Transverse colon (tissue), 4 donors: ENCODE measurements at regions not wholly inside any gene's neighbourhood (a gene's known extent, or its start where the extent isn't known, plus 50 kb on each side); places are given as distances from the start of the nearest gene placed in this dataset.

Source experiments
- DNase-seq: peaks from one replicate; pipeline ENCODE4 v3.0.0-alpha.2; 2019
- H3K27ac ChIP-seq, 4 donors: fragments of 200-600 bp; sonication (generic); 2 replicates each; pipeline ENCODE4 v1.5.1; 2016 to 2018; ENCODE audit warnings: inconsistent platforms in 4 of 4
- H3K27me3 ChIP-seq: fragments of 200-600 bp; sonication (generic); 2 replicates; pipeline ENCODE4 v1.5.1; 2017; ENCODE audit warnings: inconsistent platforms
- H3K36me3 ChIP-seq, 4 donors: fragments of 200-600 bp; sonication (generic); 2 replicates each; pipeline ENCODE4 v1.5.1; 2017 to 2019; ENCODE audit warnings: inconsistent platforms in 4 of 4
- H3K4me1 ChIP-seq, 4 donors: fragments of 200-600 bp; sonication (generic); 2 replicates each; pipeline ENCODE4 v1.5.1; 2017 to 2020; ENCODE audit warnings: inconsistent platforms in 4 of 4
- H3K4me3 ChIP-seq, 4 donors: fragments of 200-600 bp; sonication (generic); 1 replicate in 1 of 4; 2 replicates in 3 of 4; pipeline versions ENCODE4 v1.5.1 to v1.6.1; 2017 to 2019; ENCODE audit warnings: inconsistent platforms in 4 of 4
- H3K9me3 ChIP-seq, 2 donors: fragments of 200-600 bp; sonication (generic); 2 replicates each; pipeline ENCODE4 v1.5.1; 2017 to 2019; ENCODE audit warnings: inconsistent platforms in 2 of 2
- EP300 ChIP-seq: sonication (generic); formaldehyde crosslinking; IDR thresholded peaks from one replicate; pipeline ENCODE4 v1.6.1; 2017; ENCODE audit warnings: antibody characterized with exemption, low read depth
- POLR2A ChIP-seq: fragments of 450-650 bp; IDR thresholded peaks from one replicate; pipeline ENCODE4 v1.6.1; 2016; ENCODE audit warnings: antibody characterized with exemption, mild to moderate bottlenecking, moderate library complexity
- POLR2AphosphoS5 ChIP-seq, 3 donors: sonication (generic); formaldehyde crosslinking; IDR thresholded peaks; one replicate each; pipeline ENCODE4 v1.6.1; 2016; ENCODE audit warnings: antibody characterized with exemption in 3 of 3
- WGBS, 2 donors: methylation state at CpG; one replicate each; pipeline ENCODE4 v1.1.5; 2018; ENCODE audit warnings: low coverage in 1 of 2; 5-methylcytosine and 5-hydroxymethylcytosine counted together
- in situ Hi-C, 4 donors: fragments of 200-750 bp; cut with MboI; loops; one replicate each; pipeline versions ENCODE4 v1.15.0 to v1.15.1; 2017; ENCODE audit warnings: low sequenced_read_pairs in 3 of 4, low pct_ligation_motif_present in 1 of 4, low pct_unique_long_range_greater_than_20kb in 1 of 4
- intact Hi-C: fragments of 100-400 bp; cut with DNase I; formaldehyde crosslinking; loops from one replicate; pipeline ENCODE4 v1.15.1; 2023; ENCODE audit warnings: low total_unique reads
- TF ChIP-seq, protein P1 (sequence below), 5 experiments: fragments of 200-600 bp in 3 of 5; fragments of 450-650 bp in 2 of 5; sonication (generic) in 3 of 5; IDR thresholded peaks; 1 replicate in 2 of 5; 2 replicates in 3 of 5; pipeline ENCODE4 v1.5.1; 2016 to 2017; ENCODE audit warnings: antibody characterized with exemption in 5 of 5, inconsistent platforms in 3 of 5, mild to moderate bottlenecking in 2 of 5, moderate library complexity in 1 of 5

DNA sequence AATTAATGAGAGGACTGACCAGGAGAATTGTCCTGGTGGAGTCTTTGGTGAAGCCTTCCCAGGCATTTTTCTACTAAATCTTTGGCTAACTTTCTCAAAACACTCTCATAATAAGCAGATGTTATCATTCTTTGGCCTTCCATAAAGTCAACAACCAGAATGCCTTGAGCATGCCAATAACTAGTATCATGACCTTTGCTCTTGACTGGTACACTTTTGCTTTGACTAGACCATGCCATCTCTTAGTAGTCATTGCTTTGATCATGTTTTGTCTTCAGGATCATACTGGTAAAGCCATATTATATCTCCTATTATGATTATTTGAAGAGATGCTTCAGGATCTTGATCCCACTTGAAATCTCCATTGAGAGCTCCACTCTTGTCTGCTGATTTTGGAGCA, 506.9 kb downstream of the ELAVL2 start:
- H3K27ac ChIP-seq, result no peak overlapping the region
- no peaks in the 10 kb centered on the region for H3K27me3 ChIP-seq
- no peak overlapping the region for H3K4me3 ChIP-seq
- no peaks in the 10 kb centered on the region for H3K36me3 ChIP-seq
- DNase-seq, result no peak
- H3K4me1 ChIP-seq, result no peaks in the 10 kb centered on the region
- no peak for TF ChIP-seq EP300
- TF ChIP-seq POLR2A, result no peak
- TF ChIP-seq, protein P1, sequence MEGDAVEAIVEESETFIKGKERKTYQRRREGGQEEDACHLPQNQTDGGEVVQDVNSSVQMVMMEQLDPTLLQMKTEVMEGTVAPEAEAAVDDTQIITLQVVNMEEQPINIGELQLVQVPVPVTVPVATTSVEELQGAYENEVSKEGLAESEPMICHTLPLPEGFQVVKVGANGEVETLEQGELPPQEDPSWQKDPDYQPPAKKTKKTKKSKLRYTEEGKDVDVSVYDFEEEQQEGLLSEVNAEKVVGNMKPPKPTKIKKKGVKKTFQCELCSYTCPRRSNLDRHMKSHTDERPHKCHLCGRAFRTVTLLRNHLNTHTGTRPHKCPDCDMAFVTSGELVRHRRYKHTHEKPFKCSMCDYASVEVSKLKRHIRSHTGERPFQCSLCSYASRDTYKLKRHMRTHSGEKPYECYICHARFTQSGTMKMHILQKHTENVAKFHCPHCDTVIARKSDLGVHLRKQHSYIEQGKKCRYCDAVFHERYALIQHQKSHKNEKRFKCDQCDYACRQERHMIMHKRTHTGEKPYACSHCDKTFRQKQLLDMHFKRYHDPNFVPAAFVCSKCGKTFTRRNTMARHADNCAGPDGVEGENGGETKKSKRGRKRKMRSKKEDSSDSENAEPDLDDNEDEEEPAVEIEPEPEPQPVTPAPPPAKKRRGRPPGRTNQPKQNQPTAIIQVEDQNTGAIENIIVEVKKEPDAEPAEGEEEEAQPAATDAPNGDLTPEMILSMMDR (IDR thresholded peaks at IDR 0.05), result no peak
- TF ChIP-seq POLR2AphosphoS5 (IDR thresholded peaks at IDR 0.05), result no peak
- in situ Hi-C loops (no loop called here), intact Hi-C loops (no loop called here)
- H3K9me3 ChIP-seq, result no peaks in the 10 kb centered on the region

DNA sequence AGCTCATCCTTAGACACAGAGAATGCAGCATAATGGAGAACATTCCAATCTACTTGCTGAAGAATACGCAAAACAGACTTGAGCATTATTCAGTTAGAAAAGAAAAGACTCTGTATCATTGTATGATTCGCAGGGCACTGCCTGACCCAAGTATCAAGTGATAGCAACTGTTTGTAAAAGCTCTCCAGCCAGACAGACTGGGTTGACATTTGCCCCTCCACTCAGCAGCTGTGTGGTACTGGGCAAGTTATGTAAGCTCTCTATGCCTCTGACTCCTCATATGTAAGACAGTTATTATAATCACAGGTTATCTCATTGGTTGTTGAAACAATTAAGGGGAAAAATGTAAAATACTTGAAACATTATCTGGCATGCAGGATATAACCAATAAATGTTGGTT, 505.0 kb downstream of the ELAVL2 start:
- Histone ChIP-seq H3K9me3 (no peaks in the 10 kb centered on the region), H3K4me1 (no peaks in the 10 kb centered on the region), H3K36me3 (no peaks in the 10 kb centered on the region), H3K27ac (no peak overlapping the region), H3K27me3 (no peaks in the 10 kb centered on the region), H3K4me3 (no peak overlapping the region)
- in situ Hi-C loops (no loop called here), intact Hi-C loops (no loop called here)
- TF ChIP-seq, protein P1 (IDR thresholded peaks at IDR 0.05), result no peak
- 71 to 77% methylated on average over 2 of the region's 2 CpGs for WGBS, 2 donors
- DNase-seq, result no peak

DNA sequence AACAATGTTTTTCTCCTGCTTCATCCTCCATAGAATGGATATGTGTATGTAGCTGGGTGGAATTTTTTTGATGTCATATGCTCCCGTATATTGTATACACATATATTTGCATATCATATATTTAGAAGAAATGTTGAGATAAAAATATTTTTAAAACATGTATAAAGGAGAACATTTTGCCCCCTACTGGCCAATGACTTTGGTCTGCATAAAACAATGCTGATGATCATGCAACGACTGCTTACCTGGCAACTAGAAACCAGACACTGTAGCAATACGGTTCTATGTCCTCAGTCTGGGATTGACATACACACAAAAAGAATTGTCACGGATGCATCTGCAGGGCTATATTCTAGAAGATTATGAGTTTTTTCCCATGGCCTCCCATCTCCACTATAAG, 503.6 kb downstream of the ELAVL2 start:
- H3K4me1 ChIP-seq, result no peaks in the 10 kb centered on the region
- no peaks in the 10 kb centered on the region for H3K27me3 ChIP-seq
- in situ Hi-C loops (no loop called here), intact Hi-C loops (no loop called here)
- H3K9me3 ChIP-seq, result no peaks in the 10 kb centered on the region
- H3K27ac ChIP-seq, result no peak overlapping the region
- DNase-seq, result no peak
- H3K36me3 ChIP-seq, result no peaks in the 10 kb centered on the region
- no peak overlapping the region for H3K4me3 ChIP-seq
- 61 to 71% methylated on average over 2 to 4 of the region's 4 CpGs for WGBS, 2 donors
- no peak for TF ChIP-seq EP300
- no peak for TF ChIP-seq POLR2A
- TF ChIP-seq POLR2AphosphoS5 (IDR thresholded peaks at IDR 0.05), result no peak
- TF ChIP-seq, protein P1 (IDR thresholded peaks at IDR 0.05), result peak in 1 of 5 experiments; percentile 22

DNA sequence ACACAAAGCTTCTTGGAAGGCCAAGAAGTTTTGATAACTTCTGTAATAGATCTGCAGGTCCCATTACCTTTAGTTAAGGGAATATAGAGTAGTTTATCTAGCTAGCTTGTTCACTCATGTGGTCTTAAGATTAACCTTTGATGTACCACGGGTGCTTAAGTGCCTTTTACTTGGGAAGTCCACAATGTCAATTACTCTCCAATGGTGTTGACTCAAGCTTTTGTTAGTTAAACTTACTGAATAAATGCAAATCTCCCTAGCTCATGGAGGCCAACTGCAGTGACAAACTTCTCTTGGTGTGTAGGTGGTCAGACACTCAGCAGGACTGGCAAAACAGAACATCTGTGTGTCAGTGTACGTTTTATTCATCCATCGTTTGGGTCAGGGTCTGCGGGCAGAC, 501.5 kb downstream of the ELAVL2 start:
- intact Hi-C loops, result no loop called here
- DNase-seq, result no peak
- Histone ChIP-seq H3K4me1 (no peaks in the 10 kb centered on the region), H3K27ac (no peak overlapping the region), H3K4me3 (no peak overlapping the region), H3K27me3 (no peaks in the 10 kb centered on the region), H3K36me3 (no peaks in the 10 kb centered on the region), H3K9me3 (no peaks in the 10 kb centered on the region)
- in situ Hi-C loops, result no loop called here
- TF ChIP-seq POLR2A (no peak), POLR2AphosphoS5 (IDR thresholded peaks at IDR 0.05) (no peak), EP300 (no peak)
- TF ChIP-seq, protein P1 (IDR thresholded peaks at IDR 0.05), result no peak
- WGBS, 2 donors, result 71 to 86% methylated on average over 4 of the region's 4 CpGs
